ENCODE measurements at regions not wholly inside any gene's neighbourhood (a gene's known extent, or its start where the extent isn't known, plus 50 kb on each side); places are given as distances from the start of the nearest gene placed in this dataset.

DNA sequence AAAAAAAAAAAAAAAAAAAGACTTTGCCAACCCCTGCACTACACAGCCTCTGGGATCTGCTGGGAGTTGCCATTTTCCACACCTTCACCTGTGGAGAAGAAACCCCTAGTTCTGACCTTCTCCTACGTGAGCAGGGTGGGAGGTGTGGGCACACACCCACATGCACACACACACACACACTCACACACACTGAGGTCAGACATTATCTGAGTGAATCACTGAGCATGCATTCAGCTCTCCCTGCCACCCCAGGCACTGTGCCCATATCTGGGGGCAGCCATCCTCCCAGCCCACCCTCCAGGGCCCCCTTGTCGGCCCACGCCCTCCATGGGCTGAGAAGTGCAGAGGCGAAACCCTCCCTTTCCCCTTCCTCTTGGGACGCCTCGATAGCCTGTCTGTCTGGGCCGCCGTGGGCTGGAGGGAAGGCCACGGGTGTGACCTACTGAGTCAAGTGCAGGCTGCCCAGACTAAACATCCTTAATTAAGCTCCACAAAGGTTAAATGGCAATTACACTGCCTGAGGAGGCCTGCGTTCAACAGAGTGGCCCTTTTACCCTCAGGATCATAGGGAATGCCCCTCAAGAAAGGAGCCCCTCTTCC lies 143.8 kb downstream of the C16orf95 start:
- TF ChIP-seq POLR2A (IDR thresholded peaks at IDR 0.05; ENCODE audit: low read length) = no peak
- no peak for TF ChIP-seq GATA1 (IDR thresholded peaks at IDR 0.05; ENCODE audit: low read depth, low read length)

Data from erythroblast (primary cell).